HL-60 (cell line): ENCODE measurements at regions not wholly inside any gene's neighbourhood (a gene's known extent, or its start where the extent isn't known, plus 50 kb on each side); places are given as distances from the start of the nearest gene placed in this dataset.

Experiments used
- DNase-seq, 2 experiments: peaks; one replicate each; pipeline ENCODE4 v3.0.0-alpha.2; 2010 to 2020; ENCODE audit warnings: low read depth in 1 of 2, low spot score in 1 of 2
- H3K27ac ChIP-seq: fragments of 250-450 bp; sonication (Bioruptor Pico); replicated peaks from 2 replicates; pipeline ENCODE4 v1.5.1; 2020; ENCODE audit warnings: mild to moderate bottlenecking, moderate library complexity
- H3K27me3 ChIP-seq: fragments of 250-450 bp; sonication (Bioruptor Pico); 2 replicates; pipeline ENCODE4 v1.5.1; 2021; ENCODE audit warnings: mild to moderate bottlenecking, moderate library complexity; ENCODE audit not compliant: insufficient read depth, poor library complexity, severe bottlenecking
- H3K4me3 ChIP-seq: replicated peaks from 2 replicates; pipeline ENCODE4 v1.5.1; 2011; ENCODE audit warnings: mild to moderate bottlenecking, control low read depth, low read length; ENCODE audit not compliant: insufficient read depth
- CTCF ChIP-seq: IDR thresholded peaks from one replicate; pipeline ENCODE4 v1.5.1; 2011; ENCODE audit warnings: low read length, control low read depth, inconsistent platforms; ENCODE audit not compliant: insufficient read depth
- GABPA ChIP-seq: IDR thresholded peaks from 2 replicates; pipeline ENCODE4 v1.6.1; 2012; ENCODE audit warnings: low read depth
- POLR2AphosphoS5 ChIP-seq: IDR thresholded peaks from 2 replicates; pipeline ENCODE4 v1.6.1; 2012; ENCODE audit warnings: low read depth
- REST ChIP-seq: IDR thresholded peaks from 2 replicates; pipeline ENCODE4 v1.6.1; 2012; ENCODE audit warnings: low read depth; ENCODE audit not compliant: insufficient replicate concordance
- SPI1 ChIP-seq: IDR thresholded peaks from 2 replicates; pipeline ENCODE4 v1.6.1; 2012; ENCODE audit warnings: low read depth, mild to moderate bottlenecking, borderline replicate concordance

GRCh38 chr3:81364411-81364810, 397.0 kb downstream of the GBE1 start:
- DNase-seq, result no peak
- Histone ChIP-seq H3K27ac (no peak overlapping the region), H3K4me3 (no peak overlapping the region), H3K27me3 (no peaks in the 10 kb centered on the region)
- no peak for TF ChIP-seq GABPA
- TF ChIP-seq CTCF, result no peak
- TF ChIP-seq SPI1, result no peak
- no peak for TF ChIP-seq REST
- TF ChIP-seq POLR2AphosphoS5, result no peak

- Histone ChIP-seq H3K27ac (no peak overlapping the region), H3K4me3 (no peak overlapping the region), H3K27me3 (no peaks in the 10 kb centered on the region)
- DNase-seq, result no peak
- TF ChIP-seq POLR2AphosphoS5 (no peak), CTCF (no peak), SPI1 (no peak), GABPA (no peak), REST (no peak)
Measured at GRCh38 chr3:81363816-81364215, 397.6 kb downstream of the GBE1 start.

GRCh38 chr3:81354119-81354518, 407.3 kb downstream of the GBE1 start:
- TF ChIP-seq REST, result no peak
- TF ChIP-seq SPI1, result no peak
- TF ChIP-seq CTCF, result no peak
- no peak for TF ChIP-seq POLR2AphosphoS5
- TF ChIP-seq GABPA, result no peak
- H3K27ac ChIP-seq, result no peak overlapping the region

More at GRCh38 chr3:81354119-81354518, 407.3 kb downstream of the GBE1 start:
- H3K4me3 ChIP-seq, result no peak overlapping the region
- DNase-seq, result no peak
- H3K27me3 ChIP-seq, result no peaks in the 10 kb centered on the region
